ENCODE measurements at regions not wholly inside any gene's neighbourhood (a gene's known extent, or its start where the extent isn't known, plus 50 kb on each side); places are given as distances from the start of the nearest gene placed in this dataset.

- ATAC-seq (ENCODE audit: insufficient number of reproducible peaks, low FRiP score, low read depth) (no peak), DNase-seq (ENCODE audit: low spot score) (no peak)
- no peak for TF ChIP-seq CTCF (IDR thresholded peaks at IDR 0.05)
- Histone ChIP-seq H3K27me3 (replicated peaks; ENCODE audit: insufficient read depth) (no peaks in the 10 kb centered on the region), H3K27ac (peak overlapping the region; percentile 69 to 77), H3K36me3 (no peaks in the 10 kb centered on the region), H3K9me3 (no peaks in the 10 kb centered on the region), H3K4me1 (ENCODE audit: control insufficient read depth in 1 of 2, low read depth in 2 of 2) (peaks cover 14 to 57% of the 10 kb centered on the region in 2 donors), H3K4me3 (no peak overlapping the region)
These were observed 120.8 kb downstream of the CEBPB start for GRCh38 chr20:50311308-50312001.

GRCh38 chr20:50312002-50312681 is 121.5 kb downstream of the CEBPB start:
- peak overlapping the region; percentile 69 to 77 for H3K27ac ChIP-seq
- no peak for TF ChIP-seq CTCF (IDR thresholded peaks at IDR 0.05)
- no peaks in the 10 kb centered on the region for H3K27me3 ChIP-seq (replicated peaks; ENCODE audit: insufficient read depth)
- peaks cover 14 to 57% of the 10 kb centered on the region in 2 donors for H3K4me1 ChIP-seq (ENCODE audit: control insufficient read depth in 1 of 2, low read depth in 2 of 2)
- ATAC-seq (ENCODE audit: insufficient number of reproducible peaks, low FRiP score, low read depth) (no peak), DNase-seq (ENCODE audit: low spot score) (no peak)
- peak overlapping the region; percentile 0 for H3K4me3 ChIP-seq
- H3K36me3 ChIP-seq = no peaks in the 10 kb centered on the region
- no peaks in the 10 kb centered on the region for H3K9me3 ChIP-seq

- TF ChIP-seq CTCF (IDR thresholded peaks at IDR 0.05) = no peak
- DNase-seq (ENCODE audit: low spot score) = peak; percentile 60
- Histone ChIP-seq H3K36me3 (no peaks in the 10 kb centered on the region), H3K27me3 (replicated peaks; ENCODE audit: insufficient read depth) (no peaks in the 10 kb centered on the region), H3K9me3 (no peaks in the 10 kb centered on the region), H3K27ac (peak overlapping the region; percentile 69 to 77), H3K4me1 (ENCODE audit: control insufficient read depth in 1 of 2, low read depth in 2 of 2) (peaks cover 14 to 54% of the 10 kb centered on the region in 2 donors), H3K4me3 (peak overlapping the region; percentile 0)
- ATAC-seq (ENCODE audit: insufficient number of reproducible peaks, low FRiP score, low read depth) = peak; percentile 47
These were observed 122.3 kb downstream of the CEBPB start for GRCh38 chr20:50312682-50313521.

GRCh38 chr20:50313522-50313820 is 122.8 kb downstream of the CEBPB start:
- DNase-seq (ENCODE audit: low spot score) = no peak
- H3K27ac ChIP-seq = peak overlapping the region; percentile 69 to 77
- H3K36me3 ChIP-seq = no peaks in the 10 kb centered on the region
- H3K4me1 ChIP-seq (ENCODE audit: control insufficient read depth in 1 of 2, low read depth in 2 of 2) = peaks cover 10 to 48% of the 10 kb centered on the region in 2 donors
- ATAC-seq (ENCODE audit: insufficient number of reproducible peaks, low FRiP score, low read depth) = no peak
- H3K9me3 ChIP-seq = no peaks in the 10 kb centered on the region
- H3K27me3 ChIP-seq (replicated peaks; ENCODE audit: insufficient read depth) = no peaks in the 10 kb centered on the region
- no peak for TF ChIP-seq CTCF (IDR thresholded peaks at IDR 0.05)
- H3K4me3 ChIP-seq = no peak overlapping the region
